ENCODE measurements at regions not wholly inside any gene's neighbourhood (a gene's known extent, or its start where the extent isn't known, plus 50 kb on each side); places are given as distances from the start of the nearest gene placed in this dataset.

GRCh38 chr9:93843396-93843795 is 111.8 kb downstream of the BARX1 start:
- ATAC-seq (no peak), DNase-seq (no peak)
- intact Hi-C loops (cut with micrococcal nuclease) = no loop called here

GRCh38 chr9:93830606-93831005 is 124.5 kb downstream of the BARX1 start:
- DNase-seq (no peak), ATAC-seq (no peak)

GRCh38 chr9:93830012-93830596 is 125.1 kb downstream of the BARX1 start:
- ATAC-seq = no peak
- no peak for DNase-seq
- intact Hi-C loops (cut with micrococcal nuclease) = no loop called here

More at GRCh38 chr9:93830606-93831005, 124.5 kb downstream of the BARX1 start:
- intact Hi-C loops (cut with micrococcal nuclease) = no loop called here

GRCh38 chr9:93829271-93830011 is 125.7 kb downstream of the BARX1 start:
- intact Hi-C loops (cut with micrococcal nuclease) = no loop called here
- DNase-seq (no peak), ATAC-seq (no peak)

GRCh38 chr9:93828331-93829097 is 126.6 kb downstream of the BARX1 start:
- ATAC-seq (no peak), DNase-seq (no peak)
- intact Hi-C loops (cut with micrococcal nuclease) = no loop called here

- peak; percentile 69 for DNase-seq
- peak; percentile 97 for ATAC-seq
- intact Hi-C loops (cut with micrococcal nuclease) = no loop called here
Observed at GRCh38 chr9:93827545-93828330, 127.4 kb downstream of the BARX1 start.

GRCh38 chr9:93826905-93827544 is 128.1 kb downstream of the BARX1 start:
- ATAC-seq = peak; percentile 32
- intact Hi-C loops (cut with micrococcal nuclease) = no loop called here
- DNase-seq = no peak

- ATAC-seq (no peak), DNase-seq (no peak)
- intact Hi-C loops (cut with micrococcal nuclease) = no loop called here
Observed at GRCh38 chr9:93826209-93826608, 128.9 kb downstream of the BARX1 start.

GRCh38 chr9:93825348-93826115 is 129.6 kb downstream of the BARX1 start:
- intact Hi-C loops (cut with micrococcal nuclease) = no loop called here
- no peak for ATAC-seq
- DNase-seq = no peak

- ATAC-seq (no peak), DNase-seq (no peak)
- intact Hi-C loops (cut with micrococcal nuclease) = no loop called here
Observed at GRCh38 chr9:93824386-93825294, 130.5 kb downstream of the BARX1 start.

- DNase-seq (no peak), ATAC-seq (no peak)
- intact Hi-C loops (cut with micrococcal nuclease) = no loop called here
Observed at GRCh38 chr9:93823245-93824072, 131.7 kb downstream of the BARX1 start.

GRCh38 chr9:93822229-93822628 is 132.9 kb downstream of the BARX1 start:
- DNase-seq (no peak), ATAC-seq (no peak)
- intact Hi-C loops (cut with micrococcal nuclease) = no loop called here

GRCh38 chr9:93821307-93821703 is 133.8 kb downstream of the BARX1 start:
- intact Hi-C loops (cut with micrococcal nuclease) = no loop called here

GRCh38 chr9:93820667-93821306 is 134.4 kb downstream of the BARX1 start:
- DNase-seq (no peak), ATAC-seq (no peak)
- intact Hi-C loops (cut with micrococcal nuclease) = no loop called here

More at GRCh38 chr9:93821307-93821703, 133.8 kb downstream of the BARX1 start:
- DNase-seq (no peak), ATAC-seq (no peak)

GRCh38 chr9:93819905-93820304 is 135.2 kb downstream of the BARX1 start:
- no peak for ATAC-seq
- intact Hi-C loops (cut with micrococcal nuclease) = no loop called here

GRCh38 chr9:93818827-93819472 is 136.2 kb downstream of the BARX1 start:
- intact Hi-C loops (cut with micrococcal nuclease) = no loop called here
- no peak for ATAC-seq

More at GRCh38 chr9:93819905-93820304, 135.2 kb downstream of the BARX1 start:
- DNase-seq = no peak

More at GRCh38 chr9:93818827-93819472, 136.2 kb downstream of the BARX1 start:
- no peak for DNase-seq

All from left ventricle myocardium superior (tissue), 1 donor.